ENCODE measurements at regions not wholly inside any gene's neighbourhood (a gene's known extent, or its start where the extent isn't known, plus 50 kb on each side); places are given as distances from the start of the nearest gene placed in this dataset.

- no peak for DNase-seq
- intact Hi-C loops (cut with micrococcal nuclease): no loop called here
- Mint-ChIP-seq H3K9me3 (peaks cover 0 to 6% (median 0%) of the 10 kb centered on the region in 7 donors), H3K36me3 (no peaks in the 10 kb centered on the region), H3K27me3 (ENCODE audit: low read depth in 3 of 3) (peaks cover 0 to 2% (median 0%) of the 10 kb centered on the region in 3 donors), H3K4me1 (no peaks in the 10 kb centered on the region), H3K27ac (no peak overlapping the region), H3K4me3 (no peak overlapping the region)
- no peaks in the 10 kb centered on the region for H3K36me3 ChIP-seq (replicated peaks in 1 of 2; ENCODE audit: control insufficient read depth in 1 of 2, insufficient read depth in 2 of 2, low read length in 2 of 2)
- no peak overlapping the region for H3K9ac ChIP-seq (ENCODE audit: insufficient read depth, low read length, poor library complexity, severe bottlenecking)
- H3K9me3 ChIP-seq (replicated peaks in 1 of 2; ENCODE audit: control insufficient read depth in 1 of 2, insufficient read depth in 1 of 2, low read length in 2 of 2): no peaks in the 10 kb centered on the region
- H3K4me1 ChIP-seq (ENCODE audit: control insufficient read depth in 1 of 2, insufficient read depth in 2 of 2, low read length in 2 of 2): no peaks in the 10 kb centered on the region
- H3K4me3 ChIP-seq (replicated peaks in 1 of 3; ENCODE audit: low read depth in 2 of 3, low read length in 3 of 3): no peak overlapping the region
- H3K79me2 ChIP-seq (ENCODE audit: insufficient read depth, low read length): no peaks in the 10 kb centered on the region
- H3K4me2 ChIP-seq (replicated peaks; ENCODE audit: extremely low read depth, low read length, poor library complexity, severe bottlenecking): no peak overlapping the region
- H2AFZ ChIP-seq (ENCODE audit: insufficient read depth, low read depth, low read length, poor library complexity, severe bottlenecking): no peak overlapping the region
- no peak overlapping the region for H3K27ac ChIP-seq (ENCODE audit: low read depth in 1 of 2, low read length in 2 of 2)
- H3K27me3 ChIP-seq (ENCODE audit: control insufficient read depth in 2 of 2, insufficient read depth in 2 of 2, low read length in 2 of 2): no peaks in the 10 kb centered on the region
- WGBS (ENCODE audit: insufficient coverage): no CpG with 5 or more reads among the region's 2 CpGs
- TF ChIP-seq CTCF (IDR thresholded peaks at IDR 0.05): no peak
- no peaks in the 10 kb centered on the region for H4K20me1 ChIP-seq (ENCODE audit: insufficient read depth, low read length)
Measured at GRCh38 chr5:130290219-130290618, 386.0 kb downstream of the CHSY3 start.

GRCh38 chr5:130289132-130290088 lies 385.1 kb downstream of the CHSY3 start:
- Histone ChIP-seq H4K20me1 (ENCODE audit: insufficient read depth, low read length) (no peaks in the 10 kb centered on the region), H3K9ac (ENCODE audit: insufficient read depth, low read length, poor library complexity, severe bottlenecking) (no peak overlapping the region), H3K27ac (ENCODE audit: low read depth in 1 of 2, low read length in 2 of 2) (no peak overlapping the region), H3K9me3 (replicated peaks in 1 of 2; ENCODE audit: control insufficient read depth in 1 of 2, insufficient read depth in 1 of 2, low read length in 2 of 2) (no peaks in the 10 kb centered on the region), H3K27me3 (ENCODE audit: control insufficient read depth in 2 of 2, insufficient read depth in 2 of 2, low read length in 2 of 2) (no peaks in the 10 kb centered on the region), H3K36me3 (replicated peaks in 1 of 2; ENCODE audit: control insufficient read depth in 1 of 2, insufficient read depth in 2 of 2, low read length in 2 of 2) (no peaks in the 10 kb centered on the region), H3K4me2 (replicated peaks; ENCODE audit: extremely low read depth, low read length, poor library complexity, severe bottlenecking) (no peak overlapping the region), H2AFZ (ENCODE audit: insufficient read depth, low read depth, low read length, poor library complexity, severe bottlenecking) (no peak overlapping the region), H3K4me1 (ENCODE audit: control insufficient read depth in 1 of 2, insufficient read depth in 2 of 2, low read length in 2 of 2) (no peaks in the 10 kb centered on the region), H3K79me2 (ENCODE audit: insufficient read depth, low read length) (no peaks in the 10 kb centered on the region), H3K4me3 (replicated peaks in 1 of 3; ENCODE audit: low read depth in 2 of 3, low read length in 3 of 3) (no peak overlapping the region)
- Mint-ChIP-seq H3K27ac (no peak overlapping the region), H3K4me3 (no peak overlapping the region), H3K4me1 (no peaks in the 10 kb centered on the region), H3K36me3 (no peaks in the 10 kb centered on the region), H3K9me3 (peaks cover 0 to 6% (median 0%) of the 10 kb centered on the region in 7 donors), H3K27me3 (ENCODE audit: low read depth in 3 of 3) (peaks cover 0 to 2% (median 0%) of the 10 kb centered on the region in 3 donors)
- DNase-seq: no peak
- 100% methylated on average over 1 of the region's 6 CpGs for WGBS (ENCODE audit: insufficient coverage)
- no peak for TF ChIP-seq CTCF (IDR thresholded peaks at IDR 0.05)
- intact Hi-C loops (cut with micrococcal nuclease): no loop called here
